Thymus (tissue), 11 donors: ENCODE measurements at regions not wholly inside any gene's neighbourhood (a gene's known extent, or its start where the extent isn't known, plus 50 kb on each side); places are given as distances from the start of the nearest gene placed in this dataset.

Experiments used
- DNase-seq, 9 donors: peaks; one replicate each; pipeline ENCODE4 v3.0.0-alpha.2; 2013; ENCODE audit warnings: low spot score in 9 of 9, low read depth in 6 of 9, missing footprints in 1 of 9
- H3K27ac ChIP-seq, 2 donors: one replicate each; pipeline ENCODE4 v1.5.1; 2013; ENCODE audit warnings: control low read depth in 1 of 2, low read depth in 1 of 2, low read length in 1 of 2, mild to moderate bottlenecking in 1 of 2, moderate library complexity in 1 of 2
- H3K27me3 ChIP-seq, 2 donors: one replicate each; pipeline ENCODE4 v1.5.1; 2013; ENCODE audit warnings: low read length in 1 of 2; ENCODE audit not compliant: control insufficient read depth in 2 of 2, insufficient read depth in 1 of 2
- H3K36me3 ChIP-seq, 2 donors: one replicate each; pipeline ENCODE4 v1.5.1; 2013; ENCODE audit warnings: low read length in 1 of 2, mild to moderate bottlenecking in 1 of 2, moderate library complexity in 1 of 2; ENCODE audit not compliant: control insufficient read depth in 2 of 2, insufficient read depth in 2 of 2
- H3K4me1 ChIP-seq, 2 donors: one replicate each; pipeline ENCODE4 v1.5.1; 2013; ENCODE audit warnings: low read length in 2 of 2; ENCODE audit not compliant: control insufficient read depth in 2 of 2, insufficient read depth in 2 of 2
- H3K4me3 ChIP-seq, 2 donors: one replicate each; pipeline ENCODE4 v1.5.1; 2013; ENCODE audit warnings: low read length in 2 of 2, control low read depth in 1 of 2, mild to moderate bottlenecking in 1 of 2
- H3K9me3 ChIP-seq, 2 donors: one replicate each; pipeline ENCODE4 v1.5.1; 2013; ENCODE audit warnings: low read length in 1 of 2, mild to moderate bottlenecking in 1 of 2; ENCODE audit not compliant: control insufficient read depth in 2 of 2, insufficient read depth in 1 of 2
- WGBS: extraction: QIAGEN DNeasy Blood & Tissue Kit; methylation state at CpG from one replicate; pipeline ENCODE4 v1.1.7; 2013; 5-methylcytosine and 5-hydroxymethylcytosine counted together
- donor health status: healthy.

GRCh38 chr3:70780790-70781189 is 468.4 kb upstream of the MDFIC2 start:
- Histone ChIP-seq H3K27me3 (no peaks in the 10 kb centered on the region), H3K27ac (no peak overlapping the region), H3K4me3 (no peak overlapping the region), H3K9me3 (no peaks in the 10 kb centered on the region), H3K4me1 (no peaks in the 10 kb centered on the region), H3K36me3 (no peaks in the 10 kb centered on the region)
- no peak for DNase-seq

- H3K27ac ChIP-seq = no peak overlapping the region
- no peaks in the 10 kb centered on the region for H3K4me1 ChIP-seq
- H3K36me3 ChIP-seq = no peaks in the 10 kb centered on the region
- H3K4me3 ChIP-seq = no peak overlapping the region
- 97% methylated on average over 4 of the region's 4 CpGs for WGBS
- no peak for DNase-seq
- H3K27me3 ChIP-seq = no peaks in the 10 kb centered on the region
- no peaks in the 10 kb centered on the region for H3K9me3 ChIP-seq
These were observed 466.9 kb upstream of the MDFIC2 start for GRCh38 chr3:70779296-70779695.

GRCh38 chr3:70776081-70776480 is 463.6 kb upstream of the MDFIC2 start:
- H3K27me3 ChIP-seq = no peaks in the 10 kb centered on the region
- no peak overlapping the region for H3K4me3 ChIP-seq
- no peaks in the 10 kb centered on the region for H3K4me1 ChIP-seq
- no peaks in the 10 kb centered on the region for H3K36me3 ChIP-seq
- no peak for DNase-seq
- H3K27ac ChIP-seq = no peak overlapping the region
- H3K9me3 ChIP-seq = no peaks in the 10 kb centered on the region
- WGBS = 94% methylated on average over 2 of the region's 2 CpGs

- H3K36me3 ChIP-seq = no peaks in the 10 kb centered on the region
- H3K27ac ChIP-seq = no peak overlapping the region
- no peaks in the 10 kb centered on the region for H3K27me3 ChIP-seq
- 93% methylated on average over 4 of the region's 4 CpGs for WGBS
- DNase-seq = no peak
- no peaks in the 10 kb centered on the region for H3K9me3 ChIP-seq
- no peak overlapping the region for H3K4me3 ChIP-seq
- H3K4me1 ChIP-seq = no peaks in the 10 kb centered on the region
These were observed 462.8 kb upstream of the MDFIC2 start for GRCh38 chr3:70775257-70775656.

GRCh38 chr3:70774641-70775040 is 462.2 kb upstream of the MDFIC2 start:
- DNase-seq = no peak
- H3K36me3 ChIP-seq = no peaks in the 10 kb centered on the region
- 95% methylated on average over 1 of the region's 1 CpG for WGBS
- no peaks in the 10 kb centered on the region for H3K4me1 ChIP-seq
- no peak overlapping the region for H3K4me3 ChIP-seq
- H3K27me3 ChIP-seq = no peaks in the 10 kb centered on the region
- no peaks in the 10 kb centered on the region for H3K9me3 ChIP-seq
- no peak overlapping the region for H3K27ac ChIP-seq

GRCh38 chr3:70771426-70772147 is 459.1 kb upstream of the MDFIC2 start:
- no peaks in the 10 kb centered on the region for H3K27me3 ChIP-seq
- H3K27ac ChIP-seq = no peak overlapping the region
- H3K4me1 ChIP-seq = no peaks in the 10 kb centered on the region
- no peaks in the 10 kb centered on the region for H3K9me3 ChIP-seq
- no peak for DNase-seq
- 81% methylated on average over 4 of the region's 4 CpGs for WGBS
- H3K4me3 ChIP-seq = no peak overlapping the region
- H3K36me3 ChIP-seq = no peaks in the 10 kb centered on the region

- no peaks in the 10 kb centered on the region for H3K27me3 ChIP-seq
- 93% methylated on average over 1 of the region's 1 CpG for WGBS
- H3K9me3 ChIP-seq = no peaks in the 10 kb centered on the region
- no peaks in the 10 kb centered on the region for H3K36me3 ChIP-seq
- H3K4me1 ChIP-seq = no peaks in the 10 kb centered on the region
- H3K4me3 ChIP-seq = no peak overlapping the region
- DNase-seq = no peak
- no peak overlapping the region for H3K27ac ChIP-seq
These were observed 458.2 kb upstream of the MDFIC2 start for GRCh38 chr3:70770650-70771049.

GRCh38 chr3:70766301-70766700 is 453.9 kb upstream of the MDFIC2 start:
- 98% methylated on average over 2 of the region's 2 CpGs for WGBS
- no peaks in the 10 kb centered on the region for H3K27me3 ChIP-seq
- no peak for DNase-seq
- no peaks in the 10 kb centered on the region for H3K36me3 ChIP-seq
- no peak overlapping the region for H3K4me3 ChIP-seq
- no peak overlapping the region for H3K27ac ChIP-seq
- H3K9me3 ChIP-seq = no peaks in the 10 kb centered on the region
- H3K4me1 ChIP-seq = no peaks in the 10 kb centered on the region

- Histone ChIP-seq H3K4me3 (no peak overlapping the region), H3K27ac (no peak overlapping the region), H3K4me1 (no peaks in the 10 kb centered on the region), H3K36me3 (no peaks in the 10 kb centered on the region), H3K27me3 (no peaks in the 10 kb centered on the region), H3K9me3 (no peaks in the 10 kb centered on the region)
- 99% methylated on average over 2 of the region's 2 CpGs for WGBS
- no peak for DNase-seq
These were observed 451.5 kb upstream of the MDFIC2 start for GRCh38 chr3:70763894-70764293.
